ENCODE measurements at regions not wholly inside any gene's neighbourhood (a gene's known extent, or its start where the extent isn't known, plus 50 kb on each side); places are given as distances from the start of the nearest gene placed in this dataset.

DNA sequence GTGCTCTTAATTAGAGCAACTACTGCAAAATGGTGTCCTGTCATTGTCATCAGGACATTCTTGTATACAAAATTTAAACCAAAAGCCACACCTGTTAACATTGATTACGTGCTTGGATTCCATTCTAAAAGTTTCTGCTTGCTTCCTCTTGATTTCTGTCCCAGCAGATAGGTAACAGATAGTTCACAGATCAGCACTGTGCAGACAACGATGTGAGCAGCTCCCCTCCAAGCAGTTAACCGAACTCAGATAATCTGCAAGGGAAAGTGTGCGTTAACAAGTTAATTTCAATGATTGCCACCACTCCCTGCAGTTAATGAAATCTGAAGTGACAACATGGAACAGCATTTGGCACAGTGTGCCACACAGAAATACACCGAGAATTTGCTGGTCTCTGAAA is 54.4 kb upstream of the RELL1 start:
- no peak for DNase-seq

DNA sequence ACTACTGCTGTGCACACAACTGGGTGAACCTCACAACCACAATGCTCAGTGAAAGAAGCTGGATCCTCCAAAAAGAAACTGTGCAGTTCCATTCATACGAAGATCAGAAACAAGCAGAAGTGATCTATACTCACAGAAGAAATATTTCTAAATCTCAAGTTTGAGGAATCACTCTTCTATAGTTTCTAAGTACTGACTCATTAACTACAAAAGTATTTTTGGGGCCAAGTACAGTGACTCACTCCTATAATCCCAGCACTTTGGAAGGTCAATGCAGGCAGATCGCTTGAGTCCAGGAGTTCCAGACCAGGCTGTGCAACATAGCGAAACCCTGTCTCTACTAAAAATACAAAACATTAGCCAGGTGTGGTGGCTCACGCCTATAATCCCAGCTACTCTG is 51.3 kb upstream of the RELL1 start:
- DNase-seq, result no peak
